HFF-Myc (cell line): ENCODE measurements at regions not wholly inside any gene's neighbourhood (a gene's known extent, or its start where the extent isn't known, plus 50 kb on each side); places are given as distances from the start of the nearest gene placed in this dataset.

ENCODE experiments used
- DNase-seq: peaks from one replicate; pipeline ENCODE4 v3.0.0-alpha.2; 2011; ENCODE audit warnings: low read depth; ENCODE audit errors: extremely low read depth
- H3K4me3 ChIP-seq: replicated peaks from 2 replicates; pipeline ENCODE4 v1.5.1; 2011; ENCODE audit warnings: low read depth, mild to moderate bottlenecking, control low read depth, low read length
- CTCF ChIP-seq: IDR thresholded peaks from 2 replicates; pipeline ENCODE4 v1.5.1; 2012; ENCODE audit warnings: mild to moderate bottlenecking, low read depth, low read length, control low read depth; ENCODE audit errors: missing control alignments

GRCh38 chr11:95485115-95485900 lies 254.3 kb upstream of the SESN3 start:
- no peak for TF ChIP-seq CTCF
- H3K4me3 ChIP-seq, result no peak overlapping the region
- no peak for DNase-seq

- DNase-seq, result no peak
- TF ChIP-seq CTCF, result no peak
- no peak overlapping the region for H3K4me3 ChIP-seq
Measured at GRCh38 chr11:95483339-95483738, 252.3 kb upstream of the SESN3 start.

GRCh38 chr11:95478003-95478402 lies 247.0 kb upstream of the SESN3 start:
- no peak for DNase-seq
- no peak for TF ChIP-seq CTCF

GRCh38 chr11:95469258-95469657 lies 238.3 kb upstream of the SESN3 start:
- no peak for TF ChIP-seq CTCF
- no peak for DNase-seq
- no peak overlapping the region for H3K4me3 ChIP-seq

More at GRCh38 chr11:95478003-95478402, 247.0 kb upstream of the SESN3 start:
- H3K4me3 ChIP-seq, result no peak overlapping the region

GRCh38 chr11:95466416-95466815 lies 235.4 kb upstream of the SESN3 start:
- no peak for TF ChIP-seq CTCF
- no peak for DNase-seq
- no peak overlapping the region for H3K4me3 ChIP-seq

GRCh38 chr11:95465887-95466286 lies 234.9 kb upstream of the SESN3 start:
- H3K4me3 ChIP-seq, result no peak overlapping the region
- TF ChIP-seq CTCF, result no peak
- no peak for DNase-seq

- no peak for DNase-seq
- TF ChIP-seq CTCF, result no peak
- H3K4me3 ChIP-seq, result no peak overlapping the region
Measured at GRCh38 chr11:95461858-95462257, 230.9 kb upstream of the SESN3 start.
